ENCODE measurements at regions not wholly inside any gene's neighbourhood (a gene's known extent, or its start where the extent isn't known, plus 50 kb on each side); places are given as distances from the start of the nearest gene placed in this dataset.

DNA sequence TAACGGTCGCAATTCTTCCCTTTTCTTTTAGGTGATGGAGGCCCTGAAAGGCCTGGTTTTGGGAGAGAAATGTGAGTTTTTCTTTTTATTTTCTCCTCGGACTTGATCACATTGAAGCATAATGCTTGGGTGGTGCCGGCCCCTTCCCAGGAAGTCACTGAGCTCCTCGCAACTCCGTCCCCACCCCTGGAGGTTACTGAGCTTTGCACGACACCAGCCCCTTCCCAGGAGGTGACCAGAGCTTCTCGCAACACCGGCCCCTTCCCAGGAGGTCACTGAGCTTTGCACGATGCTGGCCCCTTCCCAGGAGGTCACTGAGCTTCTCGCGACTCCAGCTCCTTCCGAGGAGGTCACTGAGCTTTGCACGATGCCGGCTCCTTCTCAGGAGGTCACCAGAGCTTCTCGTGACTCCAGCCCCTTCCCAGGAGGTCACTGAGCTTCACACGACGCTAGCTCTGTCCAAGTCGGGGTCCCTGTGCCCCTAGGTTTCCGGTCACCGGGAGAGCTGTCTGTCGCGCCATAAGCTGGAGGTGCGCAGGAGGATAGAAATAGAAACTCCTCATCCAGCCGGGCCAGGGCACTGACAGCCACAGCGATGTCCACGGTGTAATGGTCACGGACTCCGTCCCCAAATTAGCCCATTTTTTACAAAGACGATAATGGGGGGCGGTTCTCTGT is 586.4 kb downstream of the BRD1 start:
- no peak for DNase-seq

DNA sequence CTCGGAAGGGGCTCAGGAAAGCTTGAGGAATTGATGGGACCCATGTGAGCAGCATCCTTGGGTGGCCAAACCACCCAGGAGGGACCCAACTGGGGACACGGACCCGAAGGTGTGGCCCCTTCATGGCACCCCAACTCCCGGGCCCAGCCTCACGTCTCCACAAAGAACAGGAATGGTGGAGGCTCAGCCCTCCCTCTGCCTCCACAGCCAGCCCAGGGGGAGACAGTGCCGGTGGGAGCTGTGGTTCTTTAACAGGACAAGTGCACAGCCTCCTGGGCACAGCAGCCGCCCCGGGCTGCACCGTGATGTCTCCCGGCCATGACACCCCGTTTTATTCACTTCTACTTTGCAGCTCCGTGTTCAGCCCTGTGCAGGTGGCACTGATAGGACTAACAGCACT is 587.2 kb downstream of the BRD1 start:
- no peak for DNase-seq

DNA sequence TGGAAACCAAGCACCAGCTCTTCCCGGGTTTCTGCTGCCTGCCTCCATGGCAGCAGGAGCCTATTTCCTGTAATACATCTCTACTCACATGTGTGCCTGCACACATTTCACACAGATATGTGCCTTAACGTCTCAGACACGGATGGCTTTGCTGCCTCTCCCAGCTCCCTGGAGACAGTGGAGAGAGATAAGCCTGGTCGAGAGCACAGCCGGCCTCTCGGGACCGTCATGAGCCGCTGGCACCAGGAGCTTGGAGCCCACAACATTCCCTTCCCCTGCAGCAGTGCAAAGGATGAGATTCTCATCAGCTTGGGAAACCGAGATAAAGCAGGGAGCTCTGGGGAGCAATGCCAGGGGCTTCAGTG is 587.7 kb downstream of the BRD1 start:
- DNase-seq: no peak

DNA sequence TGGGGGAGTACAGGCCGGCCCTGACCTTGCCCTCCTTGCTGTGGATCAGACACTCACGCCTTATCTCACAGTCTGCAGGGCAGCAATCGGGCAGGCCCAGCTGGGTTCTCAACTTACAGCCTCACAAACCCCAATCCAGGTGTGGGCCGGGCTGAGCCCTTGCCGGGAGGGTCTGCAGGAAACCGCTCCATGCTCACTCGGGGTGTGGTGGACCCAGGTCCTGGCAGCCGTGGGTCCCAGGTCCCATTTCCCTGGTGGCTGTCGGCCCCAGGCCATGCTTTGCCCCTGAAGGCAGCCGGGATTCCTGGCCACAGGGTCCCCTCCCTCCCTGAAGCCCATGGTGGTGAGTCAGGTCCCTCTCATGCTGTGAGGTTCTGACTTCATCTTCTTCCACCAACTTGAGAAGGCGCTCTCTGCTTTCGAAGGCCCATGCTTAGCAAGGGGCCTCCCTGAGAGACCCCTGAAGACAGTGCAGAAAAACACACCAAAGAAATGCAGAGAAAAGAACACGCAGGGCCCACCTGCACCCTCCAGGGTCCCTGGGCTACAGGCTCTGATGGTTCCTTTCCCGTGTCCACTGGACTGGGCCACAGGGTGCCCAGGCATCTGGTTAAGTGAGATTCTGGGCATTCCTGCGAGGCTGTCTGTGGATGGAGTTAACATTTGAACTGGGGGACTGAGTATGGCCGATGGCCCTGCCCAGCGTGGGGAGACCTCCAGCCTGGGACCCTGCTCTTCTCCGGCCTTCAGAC is 588.2 kb downstream of the BRD1 start:
- no peak for DNase-seq

DNA sequence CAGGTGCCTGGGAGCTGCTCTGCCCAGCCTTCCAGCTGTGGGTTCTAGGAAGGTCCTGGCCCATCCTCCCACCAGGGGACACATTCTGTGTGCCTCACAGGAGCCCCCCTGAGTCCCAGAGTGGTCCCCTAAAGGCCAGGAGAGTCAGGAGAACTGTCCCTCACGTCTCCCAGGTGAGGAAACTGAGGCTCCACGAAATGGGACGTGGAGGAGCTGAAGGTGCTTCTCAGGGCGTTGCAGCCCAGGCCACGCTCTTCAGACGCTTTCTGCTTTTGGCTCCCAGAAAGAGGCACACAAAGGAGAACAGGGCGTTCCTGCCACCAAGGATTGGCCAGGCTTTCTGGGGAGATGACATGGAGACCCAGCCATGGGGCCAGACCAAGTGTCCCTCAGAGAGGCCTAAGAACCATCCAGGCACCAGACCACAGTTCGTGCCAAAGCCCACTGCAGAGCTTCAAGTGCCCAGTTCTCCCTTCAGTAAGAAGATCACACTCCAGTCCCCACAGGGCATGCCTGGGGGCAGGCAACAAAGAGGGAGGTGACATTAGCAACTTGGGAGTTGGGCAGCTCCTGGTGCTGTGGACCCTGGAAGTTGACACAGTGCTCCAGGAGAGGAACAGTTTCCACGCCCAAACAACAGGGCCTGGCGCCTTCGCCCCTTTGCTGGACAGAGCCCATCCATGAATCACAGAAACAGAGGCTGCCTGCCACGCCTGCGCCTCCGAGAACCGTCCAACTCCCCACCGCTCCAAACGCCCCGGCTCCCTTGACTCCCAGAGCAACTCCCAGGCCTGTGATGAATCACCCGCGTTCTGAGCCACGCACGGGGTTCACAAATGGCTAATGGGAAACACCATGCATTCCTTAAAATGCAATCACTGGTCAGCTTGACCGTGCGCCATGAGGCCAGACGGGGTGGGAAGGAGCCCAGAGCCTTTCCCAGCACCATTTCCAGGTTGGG is 589.2 kb downstream of the BRD1 start:
- DNase-seq: no peak

DNA sequence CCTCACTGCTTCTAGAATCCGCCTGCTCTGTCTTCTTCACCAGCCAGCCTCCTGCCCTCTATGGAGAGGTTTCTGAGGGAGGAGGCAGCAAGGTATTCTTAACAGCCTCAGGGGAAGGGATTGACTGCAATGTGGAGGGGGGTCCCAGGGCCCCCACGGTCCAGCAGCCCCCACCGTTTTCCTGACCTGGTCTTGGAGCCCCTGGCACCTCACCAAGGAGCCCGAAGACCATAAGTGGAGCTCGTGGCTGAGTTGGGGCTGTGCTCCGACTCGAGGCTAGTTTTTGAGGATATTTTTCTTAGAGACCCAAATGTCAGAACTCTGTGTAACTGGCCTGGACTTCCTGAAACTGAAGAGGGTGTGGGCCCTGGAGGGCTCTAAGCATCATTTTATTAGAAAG is 590.0 kb downstream of the BRD1 start:
- DNase-seq: no peak

DNA sequence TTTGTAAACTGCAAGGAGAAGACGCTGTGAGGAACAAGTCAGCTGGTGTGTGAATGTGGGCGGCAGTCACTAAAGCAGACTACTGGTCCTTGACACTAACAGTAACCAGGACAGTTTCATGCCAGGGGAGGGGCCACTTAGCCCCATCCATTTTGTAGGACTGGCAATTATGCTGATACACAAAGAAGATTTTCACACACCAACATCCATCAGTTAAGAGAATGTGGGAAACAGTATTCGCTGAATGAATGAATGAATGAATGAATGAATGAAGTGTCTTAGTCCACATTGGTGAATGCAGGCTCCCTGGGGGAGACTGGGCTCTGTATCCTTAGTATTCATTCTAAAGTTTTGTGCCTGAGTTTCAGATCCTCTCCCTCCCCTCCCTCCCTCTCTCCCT is 590.4 kb downstream of the BRD1 start:
- DNase-seq: no peak

DNA sequence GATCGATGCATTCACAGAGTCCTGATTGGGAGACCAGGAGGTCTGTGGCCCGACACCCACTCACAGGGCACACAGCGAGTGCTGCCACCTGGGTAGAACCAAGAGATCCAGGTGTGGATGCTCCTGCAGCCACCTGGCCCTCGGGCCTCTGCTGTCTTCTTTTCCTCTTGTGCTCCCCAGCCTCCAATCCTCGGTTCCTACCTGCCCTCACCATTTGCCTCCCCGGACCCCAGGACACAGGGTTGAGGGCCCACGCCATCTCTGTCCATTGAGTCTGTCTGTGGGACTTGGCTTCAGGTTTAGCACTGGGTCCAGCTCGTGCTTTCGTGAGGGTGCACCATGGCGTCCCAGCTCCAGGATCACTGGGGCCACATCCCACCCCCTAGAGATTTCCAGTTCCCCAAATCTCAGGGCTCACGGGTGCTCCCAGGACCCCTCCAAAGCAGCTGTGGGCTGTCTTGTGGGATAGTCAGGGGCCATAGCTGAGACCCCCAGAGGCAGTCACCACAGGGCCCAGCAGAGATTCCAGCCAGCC is 591.1 kb downstream of the BRD1 start:
- no peak for DNase-seq

DNA sequence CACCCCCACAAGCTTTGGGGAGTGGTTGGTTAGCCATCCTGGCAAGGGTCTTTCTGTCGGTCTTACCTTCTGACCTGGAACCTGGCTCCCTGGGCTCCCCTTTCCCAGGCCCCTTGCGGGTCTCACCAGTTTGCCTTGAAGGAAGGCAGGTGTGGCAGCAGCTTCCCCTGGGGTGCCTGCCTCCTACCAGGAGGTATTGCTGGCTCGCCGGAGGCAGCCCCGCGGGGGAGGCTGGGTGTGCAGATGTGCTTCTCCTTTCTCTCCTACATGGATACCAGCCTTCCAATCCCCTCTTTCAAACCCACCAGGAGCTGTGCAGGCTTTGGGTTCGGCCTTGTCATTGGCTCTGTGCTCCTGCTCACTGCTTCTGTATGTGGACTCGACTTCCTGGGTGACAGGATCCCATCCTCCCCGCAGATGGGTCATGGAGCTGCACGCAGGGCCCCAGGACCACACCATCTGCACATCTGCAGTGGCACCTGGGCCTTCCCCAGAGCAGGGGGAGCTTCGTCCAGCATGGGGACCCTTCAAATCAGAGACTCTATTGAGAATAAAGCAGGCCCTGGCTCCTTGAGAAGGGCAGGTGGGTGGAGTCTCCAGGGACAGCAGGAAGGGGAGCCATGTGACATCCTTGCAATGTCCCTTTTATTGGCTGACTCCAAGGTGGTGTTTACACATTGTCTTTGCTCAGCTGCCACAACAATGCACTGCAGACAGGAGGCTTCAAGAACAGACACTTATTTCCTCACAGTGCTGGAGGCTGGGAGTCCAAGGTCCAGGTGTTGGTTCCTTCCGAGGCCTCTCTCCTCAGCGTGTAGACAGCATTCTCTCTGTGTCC is 592.0 kb downstream of the BRD1 start:
- no peak for DNase-seq

DNA sequence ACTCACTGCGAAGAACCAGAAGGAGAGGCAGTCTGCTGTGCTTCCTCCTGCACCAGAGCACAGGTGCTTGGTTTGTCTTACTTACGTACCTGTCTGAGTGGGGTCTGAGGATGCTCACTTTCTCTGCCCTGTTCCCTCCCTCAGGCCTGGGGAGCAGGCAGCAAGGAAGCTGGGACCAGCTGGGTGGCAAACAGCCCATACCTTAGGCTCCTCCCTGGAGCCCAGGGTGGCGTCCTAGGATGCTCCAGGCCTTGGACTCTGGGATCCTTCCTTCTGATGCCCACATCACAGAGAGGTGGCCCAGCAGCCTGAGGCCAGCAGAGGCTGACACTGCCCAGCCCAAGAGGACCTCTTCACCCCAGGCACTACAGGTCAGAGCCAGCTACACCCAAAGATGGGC is 593.2 kb downstream of the BRD1 start:
- no peak for DNase-seq

DNA sequence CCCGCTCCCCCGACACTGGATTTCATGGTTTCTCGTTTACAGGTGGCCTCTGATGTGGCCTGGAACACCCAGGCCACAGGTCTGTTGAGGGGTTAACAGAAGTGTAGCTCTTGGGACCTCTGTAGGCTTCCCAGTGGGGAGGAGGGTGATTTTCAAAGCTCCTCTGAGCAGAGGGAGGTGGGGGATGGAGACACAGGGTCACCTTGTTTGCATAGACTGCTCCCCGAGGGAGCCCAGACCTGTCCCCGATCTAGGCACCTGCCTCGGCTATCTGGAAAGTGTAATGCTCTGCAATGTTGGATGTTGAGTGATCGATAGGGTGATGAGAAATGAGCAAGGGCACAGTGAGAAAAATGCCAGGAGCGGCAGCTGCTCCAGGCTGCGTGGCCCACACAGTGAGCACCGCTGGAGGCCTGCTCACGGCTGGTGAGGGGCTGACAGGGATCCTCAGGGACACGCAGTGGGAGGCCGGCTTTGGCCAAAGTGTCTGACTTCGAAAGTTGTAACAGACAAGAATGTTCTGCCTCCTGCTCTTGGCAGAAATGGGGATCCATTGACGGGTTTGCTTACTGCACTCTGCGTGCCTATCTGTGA is 594.1 kb downstream of the BRD1 start:
- DNase-seq: no peak

DNA sequence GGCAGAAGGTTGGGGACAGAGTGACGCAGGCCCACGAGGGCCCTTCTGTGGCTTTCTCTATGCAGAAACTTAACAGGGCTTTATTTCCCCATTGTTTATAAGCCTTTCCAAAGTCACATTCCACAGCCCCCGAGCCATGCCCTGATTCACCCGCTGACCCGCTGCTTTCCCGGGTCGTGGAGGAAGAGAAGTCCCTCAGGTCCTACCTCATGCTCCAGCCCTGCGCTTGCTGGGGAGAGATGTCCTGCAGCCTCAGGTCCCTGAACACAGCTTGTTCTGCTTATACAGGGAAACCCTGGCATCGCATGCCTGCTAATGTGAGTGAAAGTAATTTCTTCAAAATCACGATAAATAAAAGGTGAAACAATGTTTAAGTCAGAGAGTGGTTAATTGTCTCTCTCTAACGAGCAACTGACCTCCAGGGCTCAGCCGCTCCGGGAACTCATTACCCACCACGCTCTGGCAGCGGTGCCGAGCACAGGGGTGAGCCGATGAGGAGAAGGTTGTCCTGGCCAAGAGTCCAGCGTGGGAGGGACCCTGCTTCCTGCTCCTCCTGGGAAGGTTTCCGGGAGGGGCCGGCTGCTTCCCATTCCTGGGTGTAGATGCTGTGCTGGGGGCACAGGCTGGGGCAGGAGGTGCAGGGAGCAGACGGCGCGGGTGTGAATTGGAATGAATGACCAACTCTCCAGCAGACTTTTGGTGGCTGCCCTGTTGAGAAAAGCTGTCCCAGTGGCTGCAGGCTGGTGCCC is 595.2 kb downstream of the BRD1 start:
- DNase-seq: no peak

DNA sequence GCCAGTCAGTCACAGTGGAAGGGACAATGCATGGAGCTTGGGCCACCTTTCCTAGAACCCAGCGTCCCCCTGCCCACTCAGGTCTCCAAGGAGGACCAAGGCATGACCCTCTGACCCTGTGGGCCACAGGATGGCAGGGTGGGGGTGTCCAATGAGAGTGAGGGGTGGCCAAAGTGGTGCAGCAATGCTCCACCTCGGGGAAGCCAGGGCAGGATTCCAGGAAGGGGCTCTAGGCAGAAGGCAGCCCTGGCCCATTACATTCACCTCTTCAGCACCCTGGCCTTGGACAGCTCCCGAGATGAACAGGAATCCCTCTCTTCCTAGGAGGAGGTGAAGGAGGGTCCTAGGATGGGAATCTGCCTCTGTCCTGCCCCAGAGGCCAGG is 597.5 kb downstream of the BRD1 start:
- no peak for DNase-seq

DNA sequence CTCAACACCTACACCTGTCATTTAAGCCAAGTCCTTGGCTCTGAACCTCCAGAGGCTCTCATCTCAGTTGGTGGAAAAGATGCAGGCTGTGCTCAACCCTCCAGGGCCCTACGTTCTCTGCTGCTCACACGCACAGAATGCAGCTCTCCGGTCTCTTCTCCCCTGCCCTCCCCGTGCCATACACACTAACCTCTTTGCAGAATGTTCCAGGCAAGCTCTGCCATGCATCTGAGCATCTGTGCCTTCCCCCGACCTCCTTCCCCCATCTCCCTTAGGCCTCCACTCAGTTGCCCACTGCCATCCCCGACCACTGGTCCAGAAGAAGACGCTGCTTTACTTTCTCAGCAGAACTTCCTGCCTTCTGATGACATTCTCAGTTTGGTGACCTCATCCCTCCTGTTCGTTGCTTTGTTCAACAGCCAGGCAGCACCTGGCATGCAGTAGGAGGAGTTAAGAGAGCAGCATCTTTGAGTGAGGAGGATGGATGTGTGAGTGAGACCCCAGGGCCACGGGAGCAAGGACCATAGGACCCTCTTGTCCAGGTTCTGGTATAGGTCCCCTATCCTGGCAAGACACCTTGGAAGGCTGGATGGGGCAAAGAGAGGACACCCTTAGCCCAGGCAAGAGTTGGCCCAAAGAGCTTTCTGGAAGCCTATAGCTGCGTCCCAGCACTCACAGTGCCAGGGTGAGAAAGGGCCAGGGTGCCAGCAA is 598.0 kb downstream of the BRD1 start:
- no peak for DNase-seq

DNA sequence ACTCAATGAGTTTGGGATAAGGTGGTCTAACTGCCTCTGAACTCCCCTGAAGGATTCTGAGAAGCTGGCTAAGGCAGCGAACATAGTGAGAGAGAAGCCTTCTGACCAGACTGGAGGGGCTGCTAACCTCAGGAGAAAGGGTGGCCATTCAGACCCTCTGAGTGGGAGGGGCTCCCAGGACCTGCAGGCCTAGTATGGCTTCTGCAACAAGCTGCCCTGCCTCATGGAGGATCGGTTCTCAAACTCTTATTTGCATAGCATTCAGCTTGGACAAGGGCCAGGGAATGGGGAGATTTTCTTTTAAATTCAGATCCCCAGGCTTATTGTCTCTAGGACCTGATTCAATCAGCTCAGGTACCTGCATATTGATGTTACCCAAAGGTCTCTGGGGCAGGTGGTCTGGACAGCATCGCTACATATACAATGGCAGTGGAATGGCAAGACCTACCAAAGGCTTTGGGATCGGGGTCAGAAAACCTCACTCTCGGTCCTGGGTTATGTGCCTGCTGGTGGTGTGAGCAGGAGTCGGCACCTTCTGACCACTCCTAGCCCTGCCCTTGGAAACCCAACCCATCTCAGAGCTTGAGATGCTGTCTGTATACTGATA is 599.1 kb downstream of the BRD1 start:
- DNase-seq: no peak

DNA sequence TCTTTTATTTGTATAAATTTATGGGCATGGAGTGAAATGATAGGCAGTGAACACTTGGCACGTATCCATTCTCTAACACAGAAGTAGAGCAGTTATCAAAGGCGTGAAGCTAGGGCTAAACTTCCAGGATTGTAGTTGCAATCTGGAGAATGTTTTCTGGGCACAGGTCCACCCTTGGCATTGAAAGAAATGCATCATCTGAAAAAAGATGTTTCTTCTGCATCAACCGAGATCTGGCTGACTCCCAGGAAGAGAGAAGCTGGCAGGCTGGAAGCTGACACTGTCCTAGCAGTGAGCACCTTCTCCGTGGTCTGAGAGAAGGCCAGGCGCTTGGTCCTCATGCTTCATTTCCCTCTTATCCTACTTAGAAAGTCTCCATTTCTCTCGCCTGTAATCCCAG is 600.0 kb downstream of the BRD1 start:
- no peak for DNase-seq

DNA sequence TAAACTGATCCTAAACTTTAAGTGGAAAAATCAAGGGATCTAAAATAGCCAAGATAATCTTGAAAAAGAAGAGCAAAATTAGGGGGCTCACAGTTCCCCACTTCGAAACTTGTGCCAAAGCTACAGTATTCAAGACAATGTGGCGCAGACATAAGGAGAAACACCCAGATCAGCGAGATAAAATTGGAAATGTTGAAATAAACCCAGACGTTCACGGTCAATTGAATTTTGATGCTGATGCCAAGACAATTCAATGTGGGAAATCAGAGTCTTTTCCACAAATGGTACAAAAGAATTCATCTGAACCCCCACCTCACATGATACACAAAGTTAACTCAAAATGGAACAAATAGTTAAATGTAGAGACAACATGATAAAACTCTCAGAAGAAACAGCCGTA is 601.6 kb downstream of the BRD1 start:
- DNase-seq: no peak

DNA sequence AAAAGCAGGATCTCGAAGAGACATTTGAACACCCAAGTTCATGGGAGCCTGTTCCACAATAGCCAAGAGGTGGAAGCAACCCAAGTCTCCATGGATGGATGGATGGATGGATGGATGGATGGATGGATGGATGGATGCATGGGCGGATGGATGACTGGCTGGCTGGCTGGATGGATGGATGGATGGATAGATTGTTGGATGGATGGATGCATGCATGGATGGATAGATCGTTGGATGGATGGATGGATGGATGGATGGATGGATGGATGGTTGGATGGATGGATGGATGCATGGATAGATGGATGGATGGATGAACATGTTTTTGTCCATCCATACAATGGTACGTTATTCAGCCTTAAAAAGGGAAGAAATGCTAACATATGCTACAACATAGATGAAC is 603.4 kb downstream of the BRD1 start:
- DNase-seq: no peak

DNA sequence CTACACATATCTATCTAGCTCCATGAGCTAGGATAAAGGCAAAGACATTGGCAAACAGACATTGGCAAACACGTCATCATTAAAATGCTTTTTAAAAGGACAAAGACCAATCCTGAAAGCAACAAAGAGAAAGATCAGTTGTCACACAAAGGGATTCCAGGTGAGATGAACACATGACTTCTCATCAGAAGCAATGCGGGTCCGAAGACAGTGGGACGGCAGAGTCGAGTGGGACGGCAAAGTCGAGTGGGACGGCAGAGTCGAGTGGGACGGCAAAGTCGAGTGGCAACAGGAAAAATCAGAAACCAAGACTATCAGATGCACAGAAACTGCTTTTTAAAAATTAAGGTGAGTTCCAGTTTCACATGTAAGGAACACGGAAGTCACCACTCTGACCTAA is 609.5 kb downstream of the BRD1 start:
- no peak for DNase-seq

DNA sequence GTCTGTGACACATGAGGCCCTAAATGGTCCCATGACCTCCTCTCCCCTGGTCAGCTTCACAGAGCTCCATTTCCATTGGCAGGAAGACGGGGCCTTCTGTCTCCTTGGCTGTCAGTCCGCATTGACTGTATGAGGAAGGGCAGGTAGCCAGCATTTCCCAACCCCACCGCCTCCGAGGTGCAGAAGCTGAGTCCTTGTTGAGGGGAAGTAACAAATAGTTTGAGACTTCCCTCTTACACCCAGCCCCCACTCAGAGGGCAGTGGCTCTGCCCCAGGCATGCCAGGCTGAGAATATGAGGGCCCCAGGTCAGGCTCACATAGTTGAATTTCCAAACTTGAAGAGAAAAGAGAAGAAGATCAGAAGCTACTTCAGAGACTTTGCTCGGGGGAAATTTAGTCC is 611.1 kb downstream of the BRD1 start:
- DNase-seq: no peak

Measured in activated naive CD4-positive, alpha-beta T cell treated with anti-CD3 and anti-CD28 coated beads, Interleukin-2, amount 50 U/mL, for 16 hours (primary cell).